Common myeloid progenitor, CD34-positive (primary cell): ENCODE measurements at regions not wholly inside any gene's neighbourhood (a gene's known extent, or its start where the extent isn't known, plus 50 kb on each side); places are given as distances from the start of the nearest gene placed in this dataset.

Source experiments
- CTCF ChIA-PET: fragments of 350-600 bp; sonication (Branson Sonifier 250); formaldehyde crosslinking; loops from one replicate; lab custom pipeline; 2021; ENCODE audit warnings: antibody characterized with exemption; lab: Charles Lee
- POLR2A ChIA-PET: fragments of 350-600 bp; sonication (Branson Sonifier 250); formaldehyde crosslinking; loops from one replicate; lab custom pipeline; 2021; ENCODE audit warnings: antibody characterized with exemption; lab: Charles Lee
- DNase-seq, 3 donors: peaks; one replicate each; pipeline versions ENCODE4 v3.0.0 to v3.0.0-alpha.2; 2013
- H3K27ac ChIP-seq, 2 experiments: 1 replicate in 1 of 2; 2 replicates in 1 of 2; pipeline ENCODE4 v1.7.0; 2013; ENCODE audit warnings: inconsistent platforms in 2 of 2, low read length in 2 of 2, mild to moderate bottlenecking in 2 of 2, low read depth in 1 of 2, moderate library complexity in 1 of 2; ENCODE audit not compliant: severe bottlenecking in 2 of 2, insufficient read depth in 1 of 2, poor library complexity in 1 of 2
- H3K27me3 ChIP-seq, 5 experiments: replicated peaks in 2 of 5; 1 replicate in 3 of 5; 2 replicates in 2 of 5; pipeline versions ENCODE4 v1.6.1 to v1.7.0; 2013; ENCODE audit warnings: low read length in 4 of 5, mild to moderate bottlenecking in 2 of 5, moderate library complexity in 2 of 5, inconsistent platforms in 1 of 5; ENCODE audit not compliant: insufficient read depth in 5 of 5, control insufficient read depth in 4 of 5
- H3K36me3 ChIP-seq, 4 experiments: 1 replicate in 2 of 4; 2 replicates in 2 of 4; pipeline versions ENCODE4 v1.6.1 to v1.7.0; 2013; ENCODE audit warnings: low read length in 3 of 4, control low read depth in 1 of 4, mild to moderate bottlenecking in 1 of 4; ENCODE audit not compliant: control insufficient read depth in 4 of 4, insufficient read depth in 4 of 4
- H3K4me1 ChIP-seq, 4 experiments: 1 replicate in 3 of 4; 2 replicates in 1 of 4; pipeline versions ENCODE4 v1.6.1 to v1.7.1; 2013; ENCODE audit warnings: low read length in 3 of 4, mild to moderate bottlenecking in 3 of 4, control low read depth in 1 of 4, inconsistent platforms in 1 of 4, moderate library complexity in 1 of 4; ENCODE audit not compliant: control insufficient read depth in 4 of 4, insufficient read depth in 4 of 4; ENCODE audit errors: control extremely low read depth in 1 of 4
- H3K4me3 ChIP-seq, 7 experiments: 1 replicate in 4 of 7; 2 replicates in 3 of 7; pipeline versions ENCODE4 v1.5.1 to v1.7.0; 2013; ENCODE audit warnings: mild to moderate bottlenecking in 7 of 7, low read length in 6 of 7, moderate library complexity in 6 of 7, inconsistent platforms in 2 of 7, low read depth in 2 of 7, control low read depth in 1 of 7; ENCODE audit not compliant: insufficient read depth in 4 of 7, control insufficient read depth in 1 of 7; ENCODE audit errors: extremely low read depth in 1 of 7
- H3K9me3 ChIP-seq, 5 experiments: 1 replicate in 4 of 5; 2 replicates in 1 of 5; pipeline versions ENCODE4 v1.6.1 to v1.7.1; 2013; ENCODE audit warnings: low read length in 4 of 5, mild to moderate bottlenecking in 2 of 5, inconsistent platforms in 1 of 5, low read depth in 1 of 5, moderate library complexity in 1 of 5; ENCODE audit not compliant: control insufficient read depth in 4 of 5, insufficient read depth in 2 of 5; ENCODE audit errors: control extremely low read depth in 1 of 5
- WGBS: methylation state at CpG from one replicate; pipeline ENCODE4 v1.1.5; 2013; ENCODE audit not compliant: insufficient coverage; 5-methylcytosine and 5-hydroxymethylcytosine counted together

GRCh38 chr6:145373826-145374225 is 361.5 kb downstream of the EPM2A start:
- no peak overlapping the region for H3K4me3 ChIP-seq
- no CpG with 5 or more reads among the region's 1 CpG for WGBS
- ChIA-PET POLR2A (no interaction called here), CTCF (no interaction called here)
- H3K4me1 ChIP-seq, result no peaks in the 10 kb centered on the region
- no peaks in the 10 kb centered on the region for H3K36me3 ChIP-seq
- H3K27ac ChIP-seq, result no peak overlapping the region
- H3K9me3 ChIP-seq, result peaks cover 0 to 14% (median 0%) of the 10 kb centered on the region in 5 experiments
- no peak for DNase-seq
- no peaks in the 10 kb centered on the region for H3K27me3 ChIP-seq

- H3K4me3 ChIP-seq, result no peak overlapping the region
- 89% methylated on average over 1 of the region's 1 CpG for WGBS
These were observed 360.8 kb downstream of the EPM2A start for GRCh38 chr6:145374570-145374969.

GRCh38 chr6:145375502-145375901 is 359.8 kb downstream of the EPM2A start:
- POLR2A ChIA-PET, result no interaction called here
- Histone ChIP-seq H3K4me1 (no peaks in the 10 kb centered on the region), H3K36me3 (no peaks in the 10 kb centered on the region), H3K9me3 (peaks cover 0 to 14% (median 0%) of the 10 kb centered on the region in 5 experiments), H3K4me3 (no peak overlapping the region), H3K27ac (no peak overlapping the region), H3K27me3 (no peaks in the 10 kb centered on the region)
- WGBS, result 94% methylated on average over 4 of the region's 4 CpGs
- DNase-seq, result no peak
- CTCF ChIA-PET, result no interaction called here

More at GRCh38 chr6:145374570-145374969, 360.8 kb downstream of the EPM2A start:
- H3K27me3 ChIP-seq, result no peaks in the 10 kb centered on the region
- no peak overlapping the region for H3K27ac ChIP-seq
- H3K36me3 ChIP-seq, result no peaks in the 10 kb centered on the region
- H3K9me3 ChIP-seq, result peaks cover 0 to 14% (median 0%) of the 10 kb centered on the region in 5 experiments
- POLR2A ChIA-PET, result no interaction called here
- DNase-seq, result no peak
- no peaks in the 10 kb centered on the region for H3K4me1 ChIP-seq
- CTCF ChIA-PET, result no interaction called here

GRCh38 chr6:145380186-145380585 is 355.1 kb downstream of the EPM2A start:
- no peaks in the 10 kb centered on the region for H3K27me3 ChIP-seq
- no peak overlapping the region for H3K27ac ChIP-seq
- H3K9me3 ChIP-seq, result peaks cover 0 to 14% (median 0%) of the 10 kb centered on the region in 5 experiments
- DNase-seq, result no peak
- ChIA-PET CTCF (no interaction called here), POLR2A (no interaction called here)
- no peak overlapping the region for H3K4me3 ChIP-seq
- H3K36me3 ChIP-seq, result no peaks in the 10 kb centered on the region
- H3K4me1 ChIP-seq, result no peaks in the 10 kb centered on the region
- 60% methylated on average over 1 of the region's 1 CpG for WGBS

- Histone ChIP-seq H3K27ac (no peak overlapping the region), H3K4me1 (no peaks in the 10 kb centered on the region), H3K9me3 (peaks cover 0 to 14% (median 0%) of the 10 kb centered on the region in 5 experiments), H3K27me3 (no peaks in the 10 kb centered on the region), H3K36me3 (no peaks in the 10 kb centered on the region), H3K4me3 (no peak overlapping the region)
- POLR2A ChIA-PET, result no interaction called here
- no peak for DNase-seq
- 80% methylated on average over 1 of the region's 3 CpGs for WGBS
- CTCF ChIA-PET, result no interaction called here
These were observed 353.4 kb downstream of the EPM2A start for GRCh38 chr6:145381941-145382340.

- no peak for DNase-seq
- WGBS, result 100% methylated on average over 2 of the region's 3 CpGs
- no peaks in the 10 kb centered on the region for H3K27me3 ChIP-seq
- no peaks in the 10 kb centered on the region for H3K4me1 ChIP-seq
- H3K4me3 ChIP-seq, result no peak overlapping the region
- no peak overlapping the region for H3K27ac ChIP-seq
- H3K9me3 ChIP-seq, result peaks cover 0 to 2% (median 0%) of the 10 kb centered on the region in 5 experiments
- H3K36me3 ChIP-seq, result no peaks in the 10 kb centered on the region
- CTCF ChIA-PET, result no interaction called here
- POLR2A ChIA-PET, result no interaction called here
These were observed 351.9 kb downstream of the EPM2A start for GRCh38 chr6:145383428-145383827.

- H3K4me3 ChIP-seq, result no peak overlapping the region
- no peaks in the 10 kb centered on the region for H3K36me3 ChIP-seq
- no peaks in the 10 kb centered on the region for H3K27me3 ChIP-seq
- ChIA-PET CTCF (no interaction called here), POLR2A (no interaction called here)
- no peak for DNase-seq
- no peaks in the 10 kb centered on the region for H3K9me3 ChIP-seq
- H3K27ac ChIP-seq, result no peak overlapping the region
- H3K4me1 ChIP-seq, result no peaks in the 10 kb centered on the region
These were observed 350.8 kb downstream of the EPM2A start for GRCh38 chr6:145384503-145384902.
